HuH-7.5 (cell line): ENCODE measurements at regions not wholly inside any gene's neighbourhood (a gene's known extent, or its start where the extent isn't known, plus 50 kb on each side); places are given as distances from the start of the nearest gene placed in this dataset.
"Not testable (repeated sequence)": the region's sequence is repeated elsewhere in the genome, so short reads cannot be mapped to it uniquely, and the experiment has no call there.

ENCODE experiments used
- DNase-seq: peaks from one replicate; pipeline ENCODE4 v3.0.0; 2011; ENCODE audit warnings: low spot score

DNA sequence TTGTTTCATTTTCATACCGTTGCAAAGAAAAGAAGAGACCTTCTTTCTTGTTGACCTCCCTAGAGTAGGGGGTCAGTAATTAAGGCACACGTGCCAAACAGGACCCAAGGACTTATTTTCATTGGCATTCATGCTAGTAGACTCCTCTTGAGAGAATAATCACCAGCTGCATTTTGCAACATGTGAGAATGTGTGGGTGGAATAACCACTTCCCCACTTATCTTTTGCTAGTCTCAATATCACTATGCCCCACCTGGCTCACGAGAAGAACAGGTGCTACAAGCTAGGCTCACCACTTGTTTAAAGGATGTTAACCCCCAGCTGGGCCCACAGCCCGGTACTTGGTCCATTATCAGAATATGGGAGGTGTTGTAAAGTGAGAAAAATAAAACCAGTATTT lies 460.7 kb upstream of the MEF2C start:
- DNase-seq, result no peak

DNA sequence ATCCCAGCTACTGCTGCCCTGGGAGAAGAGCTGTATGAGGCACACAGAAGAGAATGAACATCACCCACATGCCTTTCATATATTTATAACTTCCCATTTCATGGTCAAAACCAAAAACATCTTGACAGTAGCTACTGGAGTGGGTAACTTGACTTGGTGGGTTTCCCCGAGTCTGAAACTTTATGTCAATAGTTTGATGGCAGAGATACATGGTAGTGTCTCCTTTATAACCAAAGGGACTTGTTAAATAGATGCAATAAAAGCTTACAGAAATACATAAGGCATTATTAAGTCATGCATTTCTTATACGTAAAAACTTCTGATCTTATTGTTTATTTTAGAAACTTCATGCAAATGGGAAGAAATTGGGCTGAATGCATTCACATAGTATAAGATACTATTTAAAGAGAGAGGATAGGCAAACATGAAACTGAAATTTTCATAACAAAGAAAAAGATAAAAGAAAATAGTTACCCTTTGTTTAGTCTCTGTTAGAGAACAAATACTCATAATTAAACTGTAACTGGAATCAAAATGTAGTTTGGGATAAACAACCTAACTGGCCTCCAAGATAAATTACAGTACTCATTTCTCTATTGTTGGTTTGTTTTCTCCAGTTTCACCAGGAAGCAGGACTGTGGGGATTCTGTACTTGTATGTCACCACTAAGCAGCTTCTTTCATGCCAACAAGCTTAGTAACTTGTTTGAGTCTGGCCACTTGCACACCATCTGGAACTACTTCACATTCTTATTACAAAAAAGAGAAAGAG lies 459.3 kb upstream of the MEF2C start:
- DNase-seq, result no peak

DNA sequence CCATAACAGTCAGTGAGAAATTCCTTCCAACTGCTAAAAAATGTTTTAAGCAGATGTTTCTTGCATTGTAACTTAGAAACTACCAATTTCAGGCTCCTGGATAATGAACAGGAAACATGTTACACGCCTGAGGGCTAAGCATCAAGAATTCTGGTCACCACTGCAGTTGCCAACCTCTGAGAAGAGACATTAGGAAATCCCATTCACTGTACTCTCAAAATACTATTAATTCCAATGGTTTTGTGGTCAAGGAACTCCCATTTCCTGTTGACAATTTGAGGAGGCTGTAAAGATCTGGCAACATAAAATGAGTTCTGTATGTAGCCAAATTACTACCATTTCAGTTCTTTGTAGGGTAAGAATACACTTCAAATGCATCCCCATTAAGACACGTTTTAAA lies 456.0 kb upstream of the MEF2C start:
- DNase-seq, result no peak

DNA sequence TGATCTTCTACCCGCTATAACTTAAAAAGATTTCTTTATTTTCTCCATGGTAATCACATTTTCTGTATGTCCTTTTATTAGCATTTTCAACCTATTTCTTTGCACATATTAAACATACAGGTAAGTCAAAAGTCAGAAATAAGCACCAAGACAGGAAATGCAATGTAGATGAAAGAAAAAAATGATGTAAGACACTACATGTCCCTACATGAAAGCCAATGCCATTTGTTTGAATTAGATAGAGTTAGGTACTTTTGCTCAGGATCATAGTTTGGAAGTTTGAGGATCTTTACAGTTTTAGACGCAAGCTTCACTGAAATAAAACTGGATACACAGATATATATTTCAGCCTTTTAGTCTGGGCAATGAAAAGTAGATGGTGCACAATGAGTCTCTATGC lies 453.1 kb upstream of the MEF2C start:
- no peak for DNase-seq

DNA sequence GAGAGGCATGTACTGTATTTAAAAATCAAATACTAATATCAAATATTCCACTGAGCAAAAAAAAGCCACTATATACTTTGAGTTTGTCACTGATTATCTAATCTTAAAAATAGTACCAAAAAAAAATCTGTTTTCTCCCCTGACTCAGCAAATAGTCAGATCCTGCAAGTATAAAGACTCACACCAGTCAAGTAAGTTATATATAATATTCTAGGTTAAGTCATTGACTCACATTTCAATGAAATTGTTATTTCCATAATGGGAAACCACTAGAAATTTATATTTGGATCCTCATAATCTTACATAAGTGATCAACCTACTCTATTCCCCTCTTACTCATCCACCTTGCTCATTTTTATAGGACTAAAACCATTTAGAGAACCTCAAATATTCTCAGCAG lies 447.2 kb upstream of the MEF2C start:
- DNase-seq, result no peak

GRCh38 chr5:89327608-89328007 lies 444.6 kb upstream of the MEF2C start:
- DNase-seq, result no peak

- no peak for DNase-seq
Measured at GRCh38 chr5:89324990-89325389, 442.0 kb upstream of the MEF2C start.

DNA sequence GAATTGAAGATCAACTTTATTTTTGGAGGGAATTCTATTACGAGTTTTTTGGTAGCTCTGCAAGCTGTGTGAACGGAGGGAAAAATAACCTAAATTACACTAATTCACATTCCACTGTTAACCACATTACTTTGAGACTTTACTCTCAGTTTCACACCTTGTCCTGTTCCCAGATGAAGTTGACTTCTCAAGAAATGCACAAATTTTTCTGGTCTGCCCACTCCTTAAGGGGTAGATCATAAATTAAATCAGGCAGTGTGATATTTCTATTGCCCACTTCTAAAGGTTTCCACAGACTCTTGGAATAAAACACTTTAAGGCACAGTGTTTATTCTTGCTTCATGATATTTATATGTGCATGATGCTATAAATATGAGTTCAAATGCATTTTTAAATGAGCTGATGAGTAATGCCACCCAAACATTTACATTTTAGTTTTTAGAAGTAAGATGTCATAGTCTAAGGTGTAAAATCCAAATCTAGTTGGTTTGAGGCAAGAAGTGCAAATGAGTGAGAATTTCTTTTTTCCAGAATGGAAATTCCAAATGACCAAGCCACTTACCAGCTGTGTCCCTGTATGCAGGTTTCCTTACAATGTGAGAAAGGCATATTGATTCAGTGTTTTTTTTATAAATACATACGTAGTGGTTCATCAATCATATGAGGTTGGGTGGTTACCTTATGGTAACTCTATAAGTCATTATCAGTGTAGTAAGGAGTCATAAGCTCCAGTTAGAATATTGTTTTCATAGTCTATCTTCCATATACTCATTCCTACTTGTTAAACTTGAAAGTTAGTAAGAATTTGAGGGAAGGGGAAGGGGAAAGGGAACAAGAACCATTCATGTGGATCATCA lies 437.7 kb upstream of the MEF2C start:
- DNase-seq, result no peak

GRCh38 chr5:89317838-89318237 lies 434.9 kb upstream of the MEF2C start:
- not testable (repeated sequence) for DNase-seq

GRCh38 chr5:89315286-89316100 lies 432.5 kb upstream of the MEF2C start:
- peak; percentile 3 for DNase-seq

- DNase-seq, result no peak
Measured at GRCh38 chr5:89313804-89314588, 431.0 kb upstream of the MEF2C start.

GRCh38 chr5:89313044-89313443 lies 430.1 kb upstream of the MEF2C start:
- no peak for DNase-seq

- no peak for DNase-seq
Measured at GRCh38 chr5:89309268-89309667, 426.3 kb upstream of the MEF2C start.

GRCh38 chr5:89308606-89309040 lies 425.6 kb upstream of the MEF2C start:
- DNase-seq, result no peak

- DNase-seq, result no peak
Measured at GRCh38 chr5:89307972-89308371, 425.0 kb upstream of the MEF2C start.

- DNase-seq, result not testable (repeated sequence)
Measured at GRCh38 chr5:89307141-89307540, 424.2 kb upstream of the MEF2C start.

DNA sequence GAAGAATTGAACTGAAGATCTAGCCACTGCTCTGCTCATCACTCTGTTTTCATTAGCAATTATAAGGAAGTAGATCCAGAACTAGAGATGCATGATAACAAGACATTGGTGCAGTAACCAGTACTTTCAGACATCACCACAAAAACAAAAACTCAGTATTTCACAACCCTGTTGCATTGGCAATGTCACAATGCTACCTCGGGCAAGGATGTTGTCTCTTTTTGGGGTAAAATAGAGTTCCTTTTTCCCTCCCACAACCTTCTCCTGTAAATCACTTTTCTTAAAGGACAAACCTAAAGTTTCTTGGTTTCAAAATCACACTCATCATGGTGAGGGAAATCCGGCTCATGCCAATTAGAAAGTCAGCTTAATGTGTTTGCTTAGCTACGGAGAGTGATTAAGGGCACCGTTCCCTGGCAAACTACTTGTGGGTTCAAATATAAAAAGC lies 420.1 kb upstream of the MEF2C start:
- no peak for DNase-seq

GRCh38 chr5:89302102-89302891 lies 419.3 kb upstream of the MEF2C start:
- DNase-seq, result no peak

DNA sequence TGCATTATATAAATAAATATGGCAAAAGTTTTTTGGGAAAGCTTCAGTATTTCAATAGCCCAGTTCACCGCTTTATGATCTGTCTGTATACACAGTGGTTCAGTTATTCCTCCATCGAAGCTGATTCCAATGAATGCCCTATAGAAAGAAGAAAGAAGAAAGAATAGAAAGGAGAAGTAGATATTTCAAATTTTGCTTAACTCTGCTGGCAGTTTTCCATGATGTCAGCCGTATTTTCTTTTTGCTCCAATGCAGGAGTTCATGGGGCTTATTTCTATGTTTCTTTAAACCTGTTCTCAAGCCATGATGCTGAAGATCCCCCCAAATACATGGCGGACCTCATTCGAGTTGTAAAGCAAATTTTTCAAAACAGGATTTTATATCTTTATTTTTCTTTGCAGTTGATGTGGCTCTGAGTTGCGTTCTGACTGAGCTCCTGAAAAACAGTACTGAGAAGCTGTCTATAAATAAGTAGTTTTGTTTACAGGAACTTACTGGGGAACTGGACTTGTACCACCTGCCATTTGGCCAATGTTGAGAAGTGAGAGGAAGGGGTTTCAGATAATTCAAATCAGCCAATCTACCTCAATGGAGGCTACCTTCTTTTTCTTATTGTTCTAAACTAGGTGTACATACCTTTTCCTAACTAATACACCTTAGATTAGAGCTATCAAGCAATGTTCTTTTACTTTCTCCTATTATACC lies 418.5 kb upstream of the MEF2C start:
- DNase-seq, result no peak

DNA sequence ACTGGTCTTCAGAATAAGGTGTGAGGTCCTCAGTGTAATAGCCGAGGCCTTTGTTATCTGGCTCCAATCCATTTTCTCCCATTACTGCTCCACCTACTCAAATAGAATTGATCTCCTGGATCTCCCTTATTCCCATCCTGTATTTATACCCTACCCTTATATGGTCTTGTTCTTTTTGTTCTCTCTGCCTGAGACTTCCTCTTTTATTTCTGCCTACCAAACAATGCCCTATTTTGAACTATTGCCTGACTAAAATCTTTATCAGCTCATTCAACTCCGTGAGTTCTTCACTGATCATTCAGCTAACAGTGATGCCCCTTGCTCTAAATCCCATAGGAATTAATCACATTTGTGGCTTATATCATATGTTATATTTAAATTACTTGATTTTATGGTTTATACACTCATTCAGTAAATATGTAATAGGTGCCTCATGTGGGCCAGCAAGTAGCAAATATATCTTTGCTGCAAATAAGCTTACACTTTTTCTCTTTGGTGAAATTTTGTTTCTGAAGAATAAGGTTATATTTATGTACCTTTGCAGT lies 417.5 kb upstream of the MEF2C start:
- DNase-seq, result no peak
